MCF 10A (cell line): ENCODE measurements at regions not wholly inside any gene's neighbourhood (a gene's known extent, or its start where the extent isn't known, plus 50 kb on each side); places are given as distances from the start of the nearest gene placed in this dataset.

Experiments used
- BruUV-seq: library from RNA; stranded (reverse); fragments of 400-500 nt; replicated peaks from 2 replicates; lab custom pipeline; 2021; lab: Mats Ljungman, UMichigan
- CTCF ChIA-PET: fragments of 300-600 bp; sonication (Branson Sonifier 250); formaldehyde crosslinking; extraction: SDS; loops from one replicate; lab custom pipeline; 2021; ENCODE audit warnings: antibody characterized with exemption, inconsistent platforms; lab: Yijun Ruan, JAX
- POLR2A ChIA-PET: fragments of 300-600, 350-650 bp; sonication (Branson Sonifier 250); formaldehyde crosslinking; extraction: SDS; loops from one replicate; lab custom pipeline; 2020; ENCODE audit warnings: antibody characterized with exemption, inconsistent platforms; lab: Yijun Ruan, JAX
- DNase-seq: peaks from one replicate; pipeline ENCODE4 v3.0.0-alpha.2; 2018; ENCODE audit not compliant: unreplicated experiment
- H3K27ac Mint-ChIP-seq: one replicate; pipeline ENCODE4 v1.8.0; 2022; ENCODE audit warnings: mild to moderate bottlenecking, low read depth, mixed read lengths; ENCODE audit not compliant: unreplicated experiment
- H3K27me3 Mint-ChIP-seq: one replicate; pipeline ENCODE4 v1.8.0; 2022; ENCODE audit warnings: mixed read lengths; ENCODE audit not compliant: insufficient read depth, unreplicated experiment
- H3K36me3 Mint-ChIP-seq: one replicate; pipeline ENCODE4 v1.8.0; 2022; ENCODE audit warnings: mild to moderate bottlenecking, moderate library complexity, mixed read lengths; ENCODE audit not compliant: insufficient read depth, unreplicated experiment
- H3K4me1 Mint-ChIP-seq: one replicate; pipeline ENCODE4 v1.8.0; 2022; ENCODE audit warnings: mixed read lengths; ENCODE audit not compliant: insufficient read depth, unreplicated experiment
- H3K4me3 Mint-ChIP-seq: one replicate; pipeline ENCODE4 v1.8.0; 2022; ENCODE audit warnings: mild to moderate bottlenecking, moderate library complexity, mixed read lengths; ENCODE audit not compliant: unreplicated experiment
- H3K9me3 Mint-ChIP-seq: one replicate; pipeline ENCODE4 v1.8.0; 2022; ENCODE audit warnings: mixed read lengths; ENCODE audit not compliant: unreplicated experiment
- intact Hi-C: fragments of 100-400 bp; cut with micrococcal nuclease; formaldehyde crosslinking; loops from 2 replicates; pipeline ENCODE4 v1.14.1; 2022
- TF ChIP-seq, protein P1 (sequence below): fragments of 200-600 bp; IDR thresholded peaks from one replicate; pipeline ENCODE4 v1.8.0; 2022; ENCODE audit warnings: antibody characterized with exemption, mild to moderate bottlenecking; ENCODE audit not compliant: unreplicated experiment

DNA sequence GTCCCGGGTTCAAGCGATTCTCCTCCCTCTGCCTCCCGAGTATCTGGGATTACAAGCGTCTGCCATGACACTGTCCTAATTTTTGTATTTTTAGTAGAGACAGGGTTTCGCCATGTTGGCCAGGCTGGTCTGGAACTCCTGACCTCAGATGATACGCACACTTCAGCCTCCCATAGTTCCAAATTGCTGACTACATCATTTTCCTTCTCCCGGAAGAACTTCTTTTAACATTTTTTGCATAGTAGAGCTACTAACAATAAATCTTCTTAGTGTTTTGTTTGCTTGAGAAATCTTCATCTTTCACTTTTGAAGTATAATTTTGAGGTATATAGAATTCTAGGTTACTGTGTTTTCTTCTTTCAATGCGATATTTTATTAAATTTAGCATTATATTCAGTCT is 1415.1 kb upstream of the RAG2 start:
- DNase-seq, result no peak
- POLR2A ChIA-PET, result no interaction called here
- H3K4me3 Mint-ChIP-seq, result no peak overlapping the region
- CTCF ChIA-PET, result no interaction called here
- H3K27ac Mint-ChIP-seq, result no peak overlapping the region
- H3K27me3 Mint-ChIP-seq, result no peaks in the 10 kb centered on the region
- TF ChIP-seq, protein P1, sequence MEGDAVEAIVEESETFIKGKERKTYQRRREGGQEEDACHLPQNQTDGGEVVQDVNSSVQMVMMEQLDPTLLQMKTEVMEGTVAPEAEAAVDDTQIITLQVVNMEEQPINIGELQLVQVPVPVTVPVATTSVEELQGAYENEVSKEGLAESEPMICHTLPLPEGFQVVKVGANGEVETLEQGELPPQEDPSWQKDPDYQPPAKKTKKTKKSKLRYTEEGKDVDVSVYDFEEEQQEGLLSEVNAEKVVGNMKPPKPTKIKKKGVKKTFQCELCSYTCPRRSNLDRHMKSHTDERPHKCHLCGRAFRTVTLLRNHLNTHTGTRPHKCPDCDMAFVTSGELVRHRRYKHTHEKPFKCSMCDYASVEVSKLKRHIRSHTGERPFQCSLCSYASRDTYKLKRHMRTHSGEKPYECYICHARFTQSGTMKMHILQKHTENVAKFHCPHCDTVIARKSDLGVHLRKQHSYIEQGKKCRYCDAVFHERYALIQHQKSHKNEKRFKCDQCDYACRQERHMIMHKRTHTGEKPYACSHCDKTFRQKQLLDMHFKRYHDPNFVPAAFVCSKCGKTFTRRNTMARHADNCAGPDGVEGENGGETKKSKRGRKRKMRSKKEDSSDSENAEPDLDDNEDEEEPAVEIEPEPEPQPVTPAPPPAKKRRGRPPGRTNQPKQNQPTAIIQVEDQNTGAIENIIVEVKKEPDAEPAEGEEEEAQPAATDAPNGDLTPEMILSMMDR, result no peak
- no peaks in the 10 kb centered on the region for H3K36me3 Mint-ChIP-seq
- H3K4me1 Mint-ChIP-seq, result no peaks in the 10 kb centered on the region
- H3K9me3 Mint-ChIP-seq, result no peaks in the 10 kb centered on the region
- intact Hi-C loops, result no loop called here
- BruUV-seq, result no TSS peak

DNA sequence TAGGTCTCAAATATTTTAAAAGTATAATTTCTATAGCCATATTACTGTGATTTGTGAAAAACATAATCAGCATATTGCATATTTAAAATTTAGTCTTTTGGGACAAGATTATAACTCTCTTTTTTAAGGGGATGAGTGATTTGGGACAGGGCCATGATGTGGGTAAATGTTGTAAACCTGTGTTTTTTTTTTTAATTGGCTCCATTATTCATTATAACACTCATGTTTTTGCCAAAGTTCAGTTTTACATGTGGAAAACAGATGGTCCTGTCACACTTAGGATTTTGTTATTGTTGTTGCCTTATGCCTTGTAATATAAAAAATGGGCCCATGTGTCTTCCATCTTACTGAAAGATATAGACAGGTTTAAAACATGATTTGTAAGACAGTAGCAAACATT is 1413.5 kb upstream of the RAG2 start:
- Mint-ChIP-seq H3K27ac (no peak overlapping the region), H3K36me3 (no peaks in the 10 kb centered on the region), H3K9me3 (no peaks in the 10 kb centered on the region), H3K4me1 (no peaks in the 10 kb centered on the region), H3K4me3 (no peak overlapping the region), H3K27me3 (no peaks in the 10 kb centered on the region)
- CTCF ChIA-PET, result no interaction called here
- TF ChIP-seq, protein P1, result no peak
- no TSS peak for BruUV-seq
- no peak for DNase-seq
- POLR2A ChIA-PET, result no interaction called here
- intact Hi-C loops, result no loop called here

DNA sequence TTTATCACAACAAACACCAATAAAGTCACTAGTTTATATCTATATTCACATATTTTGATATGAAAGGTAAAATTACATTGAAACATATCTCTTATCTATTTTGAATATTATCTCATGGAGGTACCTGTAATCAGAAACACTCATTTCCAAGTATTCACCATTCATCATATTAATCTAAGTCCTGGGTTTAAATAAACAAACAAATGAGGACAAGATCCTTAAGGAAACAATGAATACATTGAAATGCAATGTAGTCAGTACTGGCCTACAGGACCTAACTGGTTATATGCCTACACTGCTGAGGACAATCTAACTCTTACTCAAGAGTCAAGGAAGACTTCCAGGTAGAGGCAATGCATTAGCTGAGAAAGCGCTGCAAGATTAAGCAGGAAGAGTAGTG is 1411.9 kb upstream of the RAG2 start:
- Mint-ChIP-seq H3K4me1 (peaks cover 6% of the 10 kb centered on the region), H3K36me3 (no peaks in the 10 kb centered on the region), H3K27me3 (no peaks in the 10 kb centered on the region), H3K27ac (no peak overlapping the region), H3K9me3 (no peaks in the 10 kb centered on the region), H3K4me3 (no peak overlapping the region)
- no TSS peak for BruUV-seq
- POLR2A ChIA-PET, result no interaction called here
- TF ChIP-seq, protein P1, result no peak
- intact Hi-C loops, result no loop called here
- CTCF ChIA-PET, result no interaction called here
- no peak for DNase-seq

DNA sequence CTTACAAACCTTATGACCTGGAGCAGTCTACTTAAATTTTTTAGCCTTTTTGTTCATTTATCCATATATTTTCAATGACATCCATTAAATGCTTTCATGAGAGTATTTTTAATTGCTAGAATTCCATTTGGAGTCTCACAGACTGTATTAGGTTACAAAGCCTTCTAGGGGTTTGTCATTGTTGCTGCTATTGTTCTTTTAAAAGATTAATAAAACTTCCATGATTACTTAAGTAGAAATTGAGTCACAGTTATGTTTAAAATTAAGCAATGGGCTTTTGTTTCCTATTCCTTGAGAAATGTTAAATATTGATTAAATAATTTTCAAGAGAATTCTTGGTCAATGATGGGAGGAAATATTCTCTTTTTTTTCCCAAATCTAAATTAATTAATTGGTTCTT is 1408.4 kb upstream of the RAG2 start:
- TF ChIP-seq, protein P1, result no peak
- no peak overlapping the region for H3K27ac Mint-ChIP-seq

More for the DNA sequence above, 1408.4 kb upstream of the RAG2 start:
- Mint-ChIP-seq H3K4me1 (peaks cover 6% of the 10 kb centered on the region), H3K4me3 (no peak overlapping the region), H3K36me3 (no peaks in the 10 kb centered on the region), H3K9me3 (peaks cover 7% of the 10 kb centered on the region), H3K27me3 (no peaks in the 10 kb centered on the region)
- DNase-seq, result no peak
- BruUV-seq, result no TSS peak
- intact Hi-C loops, result no loop called here
- CTCF ChIA-PET, result no interaction called here
- POLR2A ChIA-PET, result no interaction called here
